ENCODE measurements at regions not wholly inside any gene's neighbourhood (a gene's known extent, or its start where the extent isn't known, plus 50 kb on each side); places are given as distances from the start of the nearest gene placed in this dataset.
A peak's percentile ranks its signal among the peaks of the same experiment; 100 is the strongest.

DNA sequence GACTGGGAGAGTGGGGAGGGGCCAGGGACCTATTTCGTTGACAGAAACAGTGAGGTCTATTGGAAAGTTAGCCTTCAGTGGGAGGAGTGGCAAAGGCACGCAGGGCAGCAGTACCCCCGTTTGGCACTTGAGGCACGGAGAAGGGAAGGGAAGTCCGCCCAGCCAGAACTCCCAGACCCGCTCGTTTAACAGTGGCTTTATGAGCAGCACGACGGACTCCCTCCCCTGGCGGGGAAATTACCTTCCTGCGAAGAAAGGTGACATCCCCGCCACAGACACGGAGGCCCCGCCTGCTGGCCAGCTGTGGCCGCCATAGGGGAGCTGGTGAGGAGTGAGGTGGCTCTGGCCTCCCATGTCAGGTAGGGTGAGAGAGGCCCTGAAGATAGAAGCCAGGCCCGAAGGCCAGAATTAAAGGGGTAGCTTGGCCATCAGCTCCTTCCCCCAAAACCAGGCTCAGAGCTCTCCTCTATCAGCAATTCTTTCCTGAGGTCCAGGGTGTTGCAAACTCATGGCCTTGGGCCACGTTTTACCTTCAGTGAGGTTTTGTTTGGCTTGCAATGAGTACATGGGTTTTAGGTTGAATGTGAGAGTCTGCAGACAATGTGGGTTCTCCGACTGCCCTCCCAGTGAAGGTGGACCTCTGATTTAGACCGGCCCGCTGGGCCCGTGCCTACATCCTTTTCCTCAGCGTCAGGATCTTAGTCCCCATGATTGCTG is 123.7 kb downstream of the MRPL14 start (continued):
- TF ChIP-seq MYC (CRISPR knock-in tag; IDR thresholded peaks at IDR 0.05; ENCODE audit: borderline replicate concordance) (peak; percentile 33; the same call in 1 of the 2 replicates), ZSCAN31 (CRISPR knock-in tag; IDR thresholded peaks at IDR 0.05; ENCODE audit: low read depth) (0 out of 2 replicates have a peak, but pooled peaks have one; percentile 29), ZNF724P (CRISPR knock-in tag; IDR thresholded peaks at IDR 0.05; ENCODE audit: borderline replicate concordance) (0 out of 2 replicates have a peak, but pooled peaks have one; percentile 14), ATAD3A (CRISPR knock-in tag; IDR thresholded peaks at IDR 0.05) (no peak), AGO1 (IDR thresholded peaks at IDR 0.05; ENCODE audit: low read depth, low read length, poor library complexity, severe bottlenecking) (no peak), SALL1 (CRISPR knock-in tag; IDR thresholded peaks at IDR 0.05) (peak; percentile 68), ZNF235 (CRISPR knock-in tag; IDR thresholded peaks at IDR 0.05; ENCODE audit: borderline replicate concordance) (no peak), MTA1 (CRISPR knock-in tag; IDR thresholded peaks at IDR 0.05; ENCODE audit: borderline replicate concordance) (no peak), ZNF263 (CRISPR knock-in tag; IDR thresholded peaks at IDR 0.05) (no peak), ZNF761 (CRISPR knock-in tag; conservative IDR thresholded peaks at IDR 0.05) (no peak), ETV6 (CRISPR knock-in tag; conservative IDR thresholded peaks at IDR 0.05) (no peak), IRF2 (CRISPR knock-in tag; IDR thresholded peaks at IDR 0.05) (0 out of 2 replicates have a peak, but pooled peaks have one; percentile 32), ZNF83 (CRISPR knock-in tag; IDR thresholded peaks at IDR 0.05; ENCODE audit: borderline replicate concordance) (no peak), TSC22D2 (CRISPR knock-in tag; IDR thresholded peaks at IDR 0.05; ENCODE audit: borderline replicate concordance) (no peak), JUNB (CRISPR knock-in tag; IDR thresholded peaks at IDR 0.05; ENCODE audit: borderline replicate concordance) (no peak), ATM (IDR thresholded peaks at IDR 0.05; ENCODE audit: borderline replicate concordance) (no peak), SNAPC2 (CRISPR knock-in tag; IDR thresholded peaks at IDR 0.05) (peak; percentile 99), ZSCAN5A (CRISPR knock-in tag; IDR thresholded peaks at IDR 0.05; ENCODE audit: borderline replicate concordance) (no peak), HOXA7 (CRISPR knock-in tag; IDR thresholded peaks at IDR 0.05) (no peak), ZBTB44 (CRISPR knock-in tag; IDR thresholded peaks at IDR 0.05) (no peak), ZFP36 (IDR thresholded peaks at IDR 0.05; ENCODE audit: borderline replicate concordance, low read depth, low read length, partially characterized antibody) (no peak), DNMT1 (CRISPR knock-in tag; IDR thresholded peaks at IDR 0.05) (0 out of 2 replicates have a peak, but pooled peaks have one; percentile 8), TARDBP (CRISPR knock-in tag; IDR thresholded peaks at IDR 0.05) (no peak)
- TF ChIP-seq, protein P1, sequence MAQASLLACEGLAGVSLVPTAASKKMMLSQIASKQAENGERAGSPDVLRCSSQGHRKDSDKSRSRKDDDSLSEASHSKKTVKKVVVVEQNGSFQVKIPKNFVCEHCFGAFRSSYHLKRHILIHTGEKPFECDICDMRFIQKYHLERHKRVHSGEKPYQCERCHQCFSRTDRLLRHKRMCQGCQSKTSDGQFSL (CRISPR knock-in tag; IDR thresholded peaks at IDR 0.05), result no peak
- TF ChIP-seq, protein P2, sequence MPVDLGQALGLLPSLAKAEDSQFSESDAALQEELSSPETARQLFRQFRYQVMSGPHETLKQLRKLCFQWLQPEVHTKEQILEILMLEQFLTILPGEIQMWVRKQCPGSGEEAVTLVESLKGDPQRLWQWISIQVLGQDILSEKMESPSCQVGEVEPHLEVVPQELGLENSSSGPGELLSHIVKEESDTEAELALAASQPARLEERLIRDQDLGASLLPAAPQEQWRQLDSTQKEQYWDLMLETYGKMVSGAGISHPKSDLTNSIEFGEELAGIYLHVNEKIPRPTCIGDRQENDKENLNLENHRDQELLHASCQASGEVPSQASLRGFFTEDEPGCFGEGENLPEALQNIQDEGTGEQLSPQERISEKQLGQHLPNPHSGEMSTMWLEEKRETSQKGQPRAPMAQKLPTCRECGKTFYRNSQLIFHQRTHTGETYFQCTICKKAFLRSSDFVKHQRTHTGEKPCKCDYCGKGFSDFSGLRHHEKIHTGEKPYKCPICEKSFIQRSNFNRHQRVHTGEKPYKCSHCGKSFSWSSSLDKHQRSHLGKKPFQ (CRISPR knock-in tag; IDR thresholded peaks at IDR 0.05; ENCODE audit: insufficient replicate concordance), result no peak
